ENCODE measurements at regions not wholly inside any gene's neighbourhood (a gene's known extent, or its start where the extent isn't known, plus 50 kb on each side); places are given as distances from the start of the nearest gene placed in this dataset.

GRCh38 chr13:74646091-74646490 is 511.9 kb upstream of the KLF12 start:
- no peak for DNase-seq

GRCh38 chr13:74645586-74645985 is 511.4 kb upstream of the KLF12 start:
- no peak for DNase-seq

GRCh38 chr13:74644229-74644628 is 510.0 kb upstream of the KLF12 start:
- DNase-seq: no peak

- no peak for DNase-seq
Measured at GRCh38 chr13:74641586-74641985, 507.4 kb upstream of the KLF12 start.

GRCh38 chr13:74633734-74634133 is 499.5 kb upstream of the KLF12 start:
- DNase-seq: no peak

GRCh38 chr13:74629985-74630384 is 495.8 kb upstream of the KLF12 start:
- DNase-seq: no peak

GRCh38 chr13:74625541-74625940 is 491.3 kb upstream of the KLF12 start:
- DNase-seq: no peak

GRCh38 chr13:74623761-74624160 is 489.6 kb upstream of the KLF12 start:
- DNase-seq: no peak

GRCh38 chr13:74622284-74622683 is 488.1 kb upstream of the KLF12 start:
- no peak for DNase-seq

- no peak for DNase-seq
Measured at GRCh38 chr13:74620711-74621110, 486.5 kb upstream of the KLF12 start.

GRCh38 chr13:74620308-74620707 is 486.1 kb upstream of the KLF12 start:
- DNase-seq: no peak

GRCh38 chr13:74597526-74597925 is 463.3 kb upstream of the KLF12 start:
- no peak for DNase-seq

- DNase-seq: no peak
Measured at GRCh38 chr13:74596691-74597090, 462.5 kb upstream of the KLF12 start.

- DNase-seq: no peak
Measured at GRCh38 chr13:74593688-74594087, 459.5 kb upstream of the KLF12 start.

GRCh38 chr13:74586847-74587246 is 452.6 kb upstream of the KLF12 start:
- no peak for DNase-seq

GRCh38 chr13:74576420-74576819 is 442.2 kb upstream of the KLF12 start:
- no peak for DNase-seq

- DNase-seq: no peak
Measured at GRCh38 chr13:74575729-74576125, 441.5 kb upstream of the KLF12 start.

- no peak for DNase-seq
Measured at GRCh38 chr13:74574964-74575728, 440.9 kb upstream of the KLF12 start.

- DNase-seq: no peak
Measured at GRCh38 chr13:74573654-74574053, 439.4 kb upstream of the KLF12 start.

- no peak for DNase-seq
Measured at GRCh38 chr13:74571811-74572210, 437.6 kb upstream of the KLF12 start.

GRCh38 chr13:74570834-74571233 is 436.6 kb upstream of the KLF12 start:
- DNase-seq: no peak

GRCh38 chr13:74570046-74570445 is 435.8 kb upstream of the KLF12 start:
- DNase-seq: no peak

- no peak for DNase-seq
Measured at GRCh38 chr13:74569251-74569650, 435.0 kb upstream of the KLF12 start.

- DNase-seq: no peak
Measured at GRCh38 chr13:74567485-74567884, 433.3 kb upstream of the KLF12 start.

GRCh38 chr13:74562381-74562780 is 428.2 kb upstream of the KLF12 start:
- DNase-seq: no peak
